Astrocyte (in vitro differentiated cells and primary cell): ENCODE measurements at regions not wholly inside any gene's neighbourhood (a gene's known extent, or its start where the extent isn't known, plus 50 kb on each side); places are given as distances from the start of the nearest gene placed in this dataset.

Source experiments
- DNase-seq: peaks from one replicate; pipeline ENCODE4 v3.0.0-alpha.2; 2010; ENCODE audit warnings: low read depth
- FAIRE-seq: peaks from 2 replicates; lab custom pipeline; 2011; peaks lifted over from hg19 to GRCh38; lab: Jason Lieb, UNC
- H2AFZ ChIP-seq: 2 replicates; pipeline ENCODE4 v1.6.0; 2012; ENCODE audit warnings: low read depth, low read length, inconsistent platforms
- H3K27ac ChIP-seq: 2 replicates; pipeline ENCODE4 v1.5.1; 2011; ENCODE audit warnings: low read depth, low read length, inconsistent platforms
- H3K27me3 ChIP-seq: 2 replicates; pipeline ENCODE4 v1.6.0; 2011; ENCODE audit warnings: low read length, inconsistent platforms; ENCODE audit not compliant: insufficient read depth
- H3K36me3 ChIP-seq: 2 replicates; pipeline ENCODE4 v1.5.1; 2011; ENCODE audit warnings: low read length, inconsistent platforms; ENCODE audit not compliant: insufficient read depth
- H3K4me1 ChIP-seq: 2 replicates; pipeline ENCODE4 v1.5.1; 2011; ENCODE audit warnings: low read length, inconsistent platforms; ENCODE audit not compliant: insufficient read depth
- H3K4me2 ChIP-seq: 2 replicates; pipeline ENCODE4 v1.6.0; 2012; ENCODE audit warnings: low read length, inconsistent platforms
- H3K4me3 ChIP-seq: 2 replicates; pipeline ENCODE4 v1.5.1; 2011; ENCODE audit warnings: low read depth, mild to moderate bottlenecking, low read length, inconsistent platforms; ENCODE audit not compliant: insufficient read depth
- H3K79me2 ChIP-seq: 2 replicates; pipeline ENCODE4 v1.6.0; 2012; ENCODE audit warnings: mild to moderate bottlenecking, low read length, inconsistent platforms; ENCODE audit not compliant: insufficient read depth
- H3K9ac ChIP-seq: 2 replicates; pipeline ENCODE4 v1.6.0; 2012; ENCODE audit warnings: mild to moderate bottlenecking, low read length, inconsistent platforms
- H3K9me3 ChIP-seq: 2 replicates; pipeline ENCODE4 v1.5.1; 2012; ENCODE audit warnings: low read depth, mild to moderate bottlenecking, low read length, inconsistent platforms; ENCODE audit not compliant: insufficient read depth
- H4K20me1 ChIP-seq: 2 replicates; pipeline ENCODE4 v1.6.0; 2012; ENCODE audit warnings: low read length, inconsistent platforms; ENCODE audit not compliant: insufficient read depth
- H3K27ac Mint-ChIP-seq: one replicate; pipeline ENCODE4 v1.8.0; 2021; ENCODE audit warnings: mild to moderate bottlenecking, mixed read lengths; ENCODE audit not compliant: unreplicated experiment
- H3K27me3 Mint-ChIP-seq: one replicate; pipeline ENCODE4 v1.8.0; 2021; ENCODE audit warnings: low read depth, mixed read lengths; ENCODE audit not compliant: unreplicated experiment
- H3K36me3 Mint-ChIP-seq: one replicate; pipeline ENCODE4 v1.8.0; 2021; ENCODE audit warnings: low read depth, mixed read lengths; ENCODE audit not compliant: unreplicated experiment
- H3K4me1 Mint-ChIP-seq: one replicate; pipeline ENCODE4 v1.8.0; 2021; ENCODE audit warnings: low read depth, mixed read lengths; ENCODE audit not compliant: unreplicated experiment
- H3K4me3 Mint-ChIP-seq: one replicate; pipeline ENCODE4 v1.8.0; 2021; ENCODE audit warnings: mild to moderate bottlenecking, moderate library complexity, mixed read lengths; ENCODE audit not compliant: unreplicated experiment
- H3K9me3 Mint-ChIP-seq: one replicate; pipeline ENCODE4 v1.8.0; 2021; ENCODE audit warnings: mild to moderate bottlenecking, mixed read lengths; ENCODE audit not compliant: unreplicated experiment
- CTCF ChIP-seq: IDR thresholded peaks from 2 replicates; pipeline ENCODE4 v1.5.1; 2011; ENCODE audit warnings: low read depth, mild to moderate bottlenecking, inconsistent platforms, low read length, moderate library complexity; ENCODE audit not compliant: insufficient read depth
- EZH2 ChIP-seq: IDR thresholded peaks from 2 replicates; pipeline ENCODE4 v1.6.1; 2012; ENCODE audit warnings: mild to moderate bottlenecking, low read length, inconsistent platforms; ENCODE audit not compliant: insufficient read depth

- Histone ChIP-seq H2AFZ (no peak overlapping the region), H3K4me1 (no peaks in the 10 kb centered on the region), H3K36me3 (no peaks in the 10 kb centered on the region), H3K27me3 (no peaks in the 10 kb centered on the region), H3K27ac (no peak overlapping the region), H3K79me2 (no peaks in the 10 kb centered on the region), H3K9ac (no peak overlapping the region), H3K4me3 (no peak overlapping the region), H3K4me2 (no peak overlapping the region), H3K9me3 (no peaks in the 10 kb centered on the region), H4K20me1 (no peaks in the 10 kb centered on the region)
- Mint-ChIP-seq H3K36me3 (no peaks in the 10 kb centered on the region), H3K4me1 (peaks cover 1% of the 10 kb centered on the region), H3K27me3 (no peaks in the 10 kb centered on the region), H3K27ac (no peak overlapping the region), H3K4me3 (no peak overlapping the region), H3K9me3 (no peaks in the 10 kb centered on the region)
- TF ChIP-seq EZH2 (no peak), CTCF (no peak)
- FAIRE-seq (no peak), DNase-seq (no peak)
Observed at GRCh38 chr3:35487376-35487775, 151.9 kb upstream of the ARPP21 start.

- Histone ChIP-seq H4K20me1 (no peaks in the 10 kb centered on the region), H3K4me3 (no peak overlapping the region), H3K4me1 (no peaks in the 10 kb centered on the region), H3K4me2 (no peak overlapping the region), H3K9ac (no peak overlapping the region), H3K27ac (no peak overlapping the region), H3K79me2 (no peaks in the 10 kb centered on the region), H2AFZ (no peak overlapping the region), H3K9me3 (no peaks in the 10 kb centered on the region), H3K36me3 (no peaks in the 10 kb centered on the region), H3K27me3 (no peaks in the 10 kb centered on the region)
- H3K36me3 Mint-ChIP-seq = no peaks in the 10 kb centered on the region
- no peak overlapping the region for H3K4me3 Mint-ChIP-seq
- no peak overlapping the region for H3K27ac Mint-ChIP-seq
- DNase-seq (no peak), FAIRE-seq (no peak)
- TF ChIP-seq CTCF = no peak
- TF ChIP-seq EZH2 = no peak
- no peaks in the 10 kb centered on the region for H3K27me3 Mint-ChIP-seq
- H3K4me1 Mint-ChIP-seq = peaks cover 1% of the 10 kb centered on the region
- no peaks in the 10 kb centered on the region for H3K9me3 Mint-ChIP-seq
Observed at GRCh38 chr3:35488526-35488925, 150.8 kb upstream of the ARPP21 start.

GRCh38 chr3:35492841-35493240, 146.5 kb upstream of the ARPP21 start:
- Mint-ChIP-seq H3K27me3 (no peaks in the 10 kb centered on the region), H3K27ac (no peak overlapping the region), H3K36me3 (no peaks in the 10 kb centered on the region), H3K4me3 (no peak overlapping the region), H3K9me3 (no peaks in the 10 kb centered on the region), H3K4me1 (no peaks in the 10 kb centered on the region)
- H3K27ac ChIP-seq = no peak overlapping the region
- FAIRE-seq = no peak
- no peaks in the 10 kb centered on the region for H3K79me2 ChIP-seq
- H3K4me1 ChIP-seq = no peaks in the 10 kb centered on the region
- H3K4me2 ChIP-seq = no peak overlapping the region
- H3K27me3 ChIP-seq = no peaks in the 10 kb centered on the region
- H3K9me3 ChIP-seq = no peaks in the 10 kb centered on the region
- no peak overlapping the region for H2AFZ ChIP-seq
- H3K4me3 ChIP-seq = no peak overlapping the region
- DNase-seq = no peak
- H3K9ac ChIP-seq = no peak overlapping the region
- no peaks in the 10 kb centered on the region for H3K36me3 ChIP-seq
- no peaks in the 10 kb centered on the region for H4K20me1 ChIP-seq
- TF ChIP-seq EZH2 (no peak), CTCF (no peak)
